Ovary (tissue), 3 donors: ENCODE measurements at regions not wholly inside any gene's neighbourhood (a gene's known extent, or its start where the extent isn't known, plus 50 kb on each side); places are given as distances from the start of the nearest gene placed in this dataset.

Source experiments
- EP300 ChIP-seq: sonication (generic); formaldehyde crosslinking; IDR thresholded peaks from one replicate; pipeline ENCODE4 v1.6.1; 2017; ENCODE audit warnings: antibody characterized with exemption
- POLR2A ChIP-seq: fragments of 450-650 bp; IDR thresholded peaks from one replicate; pipeline ENCODE4 v1.6.1; 2017; ENCODE audit warnings: antibody characterized with exemption, mild to moderate bottlenecking, moderate library complexity
- TF ChIP-seq, protein P1 (sequence below), 3 donors: fragments of 450-650 bp in 2 of 3; fragments of 200-600 bp in 1 of 3; IDR thresholded peaks; one replicate each; pipeline versions ENCODE4 v1.5.1 to v1.8.0; 2016 to 2022; ENCODE audit warnings: antibody characterized with exemption in 3 of 3, mild to moderate bottlenecking in 1 of 3
- donor health status: DM: no; HTN: no; CAD: no.

DNA sequence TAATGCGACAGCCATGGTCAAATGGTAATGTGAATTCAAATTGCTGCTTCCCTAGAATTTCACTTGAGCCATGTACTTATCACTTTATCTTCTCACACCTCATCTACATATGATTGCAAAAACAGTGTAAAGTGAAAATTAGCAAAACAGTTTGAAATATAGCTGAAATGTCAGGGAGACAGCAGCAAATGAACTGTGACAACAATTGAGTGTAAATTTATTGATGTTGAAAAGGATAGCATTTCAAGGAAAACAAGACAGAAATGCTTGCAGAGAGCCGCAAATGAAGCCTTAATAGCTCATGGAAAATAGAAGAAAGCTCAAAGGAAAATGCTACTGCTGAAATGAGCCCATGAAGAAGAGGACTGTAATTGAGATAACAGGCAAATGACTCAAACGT is 516.2 kb upstream of the POT1 start:
- TF ChIP-seq, protein P1, sequence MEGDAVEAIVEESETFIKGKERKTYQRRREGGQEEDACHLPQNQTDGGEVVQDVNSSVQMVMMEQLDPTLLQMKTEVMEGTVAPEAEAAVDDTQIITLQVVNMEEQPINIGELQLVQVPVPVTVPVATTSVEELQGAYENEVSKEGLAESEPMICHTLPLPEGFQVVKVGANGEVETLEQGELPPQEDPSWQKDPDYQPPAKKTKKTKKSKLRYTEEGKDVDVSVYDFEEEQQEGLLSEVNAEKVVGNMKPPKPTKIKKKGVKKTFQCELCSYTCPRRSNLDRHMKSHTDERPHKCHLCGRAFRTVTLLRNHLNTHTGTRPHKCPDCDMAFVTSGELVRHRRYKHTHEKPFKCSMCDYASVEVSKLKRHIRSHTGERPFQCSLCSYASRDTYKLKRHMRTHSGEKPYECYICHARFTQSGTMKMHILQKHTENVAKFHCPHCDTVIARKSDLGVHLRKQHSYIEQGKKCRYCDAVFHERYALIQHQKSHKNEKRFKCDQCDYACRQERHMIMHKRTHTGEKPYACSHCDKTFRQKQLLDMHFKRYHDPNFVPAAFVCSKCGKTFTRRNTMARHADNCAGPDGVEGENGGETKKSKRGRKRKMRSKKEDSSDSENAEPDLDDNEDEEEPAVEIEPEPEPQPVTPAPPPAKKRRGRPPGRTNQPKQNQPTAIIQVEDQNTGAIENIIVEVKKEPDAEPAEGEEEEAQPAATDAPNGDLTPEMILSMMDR (IDR thresholded peaks at IDR 0.05) = no peak
- no peak for TF ChIP-seq EP300
- TF ChIP-seq POLR2A = no peak
